A549 (cell line): ENCODE measurements at regions not wholly inside any gene's neighbourhood (a gene's known extent, or its start where the extent isn't known, plus 50 kb on each side); places are given as distances from the start of the nearest gene placed in this dataset.
A peak's percentile ranks its signal among the peaks of the same experiment; 100 is the strongest.

ENCODE experiments used
- ATAC-seq, 2 experiments: fragments of 200-7000 bp in 1 of 2; fragments of >200 bp in 1 of 2; cut with Nextera tagmentation in 1 of 2; cut with Tn5 transposase in 1 of 2; 3 replicates each; pipeline versions ENCODE4 v1.8.0 to v1.9.1; 2018 to 2020; ENCODE audit warnings: mild to moderate bottlenecking in 1 of 2, moderate library complexity in 1 of 2
- CTCF ChIA-PET: fragments of 300-600 bp; sonication (Branson Sonifier 250); formaldehyde crosslinking; extraction: SDS; loops from one replicate; lab custom pipeline; 2021; ENCODE audit warnings: antibody characterized with exemption, inconsistent platforms; lab: Yijun Ruan, JAX
- POLR2A ChIA-PET: fragments of 350-600 bp; formaldehyde crosslinking; extraction: SDS; loops from one replicate; lab custom pipeline; 2021; ENCODE audit warnings: antibody characterized with exemption, inconsistent platforms; lab: Yijun Ruan, JAX
- DNase-seq, 2 experiments: peaks; one replicate each; pipeline versions ENCODE4 v3.0.0 to v3.0.0-alpha.2; 2011 to 2016; ENCODE audit warnings: low read depth in 1 of 2, low spot score in 1 of 2
- FAIRE-seq: peaks from 2 replicates; lab custom pipeline; 2011; peaks lifted over from hg19 to GRCh38; lab: Jason Lieb, UNC
- H3K27ac ChIP-seq, 2 experiments: fragments of >200 bp; sonication (Bioruptor Twin); formaldehyde crosslinking; 3 replicates each; pipeline ENCODE4 v1.5.1; 2016 to 2017
- H3K4me1 ChIP-seq: fragments of >200 bp; sonication (Bioruptor Twin); formaldehyde crosslinking; 3 replicates; pipeline ENCODE4 v1.6.1; 2016
- H3K4me2 ChIP-seq: fragments of >200 bp; sonication (Bioruptor Twin); formaldehyde crosslinking; 3 replicates; pipeline ENCODE4 v1.6.1; 2016
- H3K4me3 ChIP-seq: fragments of >200 bp; sonication (Bioruptor Twin); formaldehyde crosslinking; 3 replicates; pipeline ENCODE4 v1.5.1; 2016
- H3K9me3 ChIP-seq: fragments of >200 bp; sonication (Bioruptor Twin); formaldehyde crosslinking; 3 replicates; pipeline ENCODE4 v1.6.1; 2016
- ATOH8 ChIP-seq: fragments of 250-450 bp; sonication (Bioruptor Pico); IDR thresholded peaks from 2 replicates; pipeline ENCODE4 v1.5.0; 2020; ENCODE audit warnings: low read depth, mild to moderate bottlenecking, moderate library complexity
- CBX8 ChIP-seq: fragments of 200-600 bp; sonication (generic); IDR thresholded peaks from 2 replicates; pipeline ENCODE4 v1.6.1; 2016
- CEBPB ChIP-seq, 2 experiments: fragments of >200 bp in 1 of 2; sonication (Bioruptor Twin) in 1 of 2; formaldehyde crosslinking in 1 of 2; IDR thresholded peaks; 2 replicates each; pipeline ENCODE4 v1.6.1; 2012 to 2016
- CHD2 ChIP-seq: fragments of 150-350 bp; IDR thresholded peaks from 2 replicates; pipeline ENCODE4 v1.6.1; 2014; ENCODE audit warnings: low read length; ENCODE audit not compliant: partially characterized antibody
- CHD4 ChIP-seq: fragments of 200-600 bp; sonication (generic); IDR thresholded peaks from 2 replicates; pipeline ENCODE4 v1.6.1; 2016; ENCODE audit warnings: antibody characterized with exemption, mild to moderate bottlenecking, borderline replicate concordance
- EHF ChIP-seq: fragments of 250-450 bp; sonication (Bioruptor Pico); IDR thresholded peaks from 2 replicates; pipeline ENCODE4 v1.5.0; 2020; ENCODE audit warnings: mild to moderate bottlenecking
- ELK1 ChIP-seq: fragments of 150-350 bp; IDR thresholded peaks from 2 replicates; pipeline ENCODE4 v1.6.1; 2014; ENCODE audit warnings: low read depth, mild to moderate bottlenecking, low read length
- EP300 ChIP-seq, 2 experiments: fragments of >200 bp; sonication (Bioruptor Twin); formaldehyde crosslinking; IDR thresholded peaks; 2 replicates in 1 of 2; 3 replicates in 1 of 2; pipeline ENCODE4 v1.6.1; 2016 to 2017
- FOSB ChIP-seq: fragments of 250-450 bp; sonication (Bioruptor Pico); IDR thresholded peaks from 2 replicates; pipeline ENCODE4 v1.5.0; 2020; ENCODE audit warnings: mild to moderate bottlenecking, moderate library complexity
- FOXS1 ChIP-seq: fragments of 250-450 bp; sonication (Bioruptor Pico); IDR thresholded peaks from 2 replicates; pipeline ENCODE4 v1.5.0; 2020; ENCODE audit warnings: mild to moderate bottlenecking, moderate library complexity
- GATA3 ChIP-seq: IDR thresholded peaks from 2 replicates; pipeline ENCODE4 v1.6.1; 2012; ENCODE audit warnings: borderline replicate concordance
- HDAC2 ChIP-seq: fragments of 200-600 bp; sonication (generic); IDR thresholded peaks from 2 replicates; pipeline ENCODE4 v1.6.1; 2016
- HES2 ChIP-seq: fragments of >200 bp; sonication (Bioruptor Twin); formaldehyde crosslinking; IDR thresholded peaks from 2 replicates; pipeline ENCODE4 v1.6.1; 2016
- JUNB ChIP-seq: fragments of >200 bp; sonication (Bioruptor Twin); formaldehyde crosslinking; IDR thresholded peaks from 2 replicates; pipeline ENCODE4 v1.6.1; 2016
- KDM5A ChIP-seq: fragments of 200-600 bp; sonication (generic); IDR thresholded peaks from 2 replicates; pipeline ENCODE4 v1.6.1; 2016; ENCODE audit warnings: antibody characterized with exemption, mild to moderate bottlenecking
- MAFK ChIP-seq: fragments of 450-650 bp; IDR thresholded peaks from 2 replicates; pipeline ENCODE4 v1.6.1; 2014; ENCODE audit not compliant: partially characterized antibody
- MAX ChIP-seq: IDR thresholded peaks from 2 replicates; pipeline ENCODE4 v1.6.1; 2012
- MAZ ChIP-seq: fragments of 150-350 bp; IDR thresholded peaks from 2 replicates; pipeline ENCODE4 v1.6.1; 2014; ENCODE audit warnings: antibody characterized with exemption, low read depth, low read length, borderline replicate concordance
- MYC ChIP-seq: IDR thresholded peaks from 2 replicates; pipeline ENCODE4 v1.6.1; 2012; ENCODE audit warnings: mild to moderate bottlenecking, inconsistent platforms, low read length, improper control_type of control experiment, borderline replicate concordance
- NPAS2 ChIP-seq: fragments of 250-450 bp; sonication (Bioruptor Pico); IDR thresholded peaks from 2 replicates; pipeline ENCODE4 v1.8.0; 2022; ENCODE audit warnings: mild to moderate bottlenecking, moderate library complexity, borderline replicate concordance
- PBX3 ChIP-seq: IDR thresholded peaks from 2 replicates; pipeline ENCODE4 v1.6.1; 2012
- PHF8 ChIP-seq: fragments of 200-600 bp; sonication (generic); IDR thresholded peaks from 2 replicates; pipeline ENCODE4 v1.6.1; 2016; ENCODE audit warnings: low read depth, mild to moderate bottlenecking, antibody characterized with exemption, moderate library complexity, borderline replicate concordance
- POLR2AphosphoS2 ChIP-seq: conservative IDR thresholded peaks from 2 replicates; pipeline ENCODE4 v1.6.1; 2012; ENCODE audit warnings: low read length, improper control_type of control experiment, inconsistent platforms
- RAD21 ChIP-seq, 2 experiments: fragments of >200 bp in 1 of 2; sonication (Bioruptor Twin) in 1 of 2; formaldehyde crosslinking in 1 of 2; IDR thresholded peaks in 1 of 2; conservative IDR thresholded peaks in 1 of 2; 2 replicates in 1 of 2; 3 replicates in 1 of 2; pipeline ENCODE4 v1.6.1; 2012 to 2018; ENCODE audit warnings: inconsistent platforms in 1 of 2
- RARB ChIP-seq: fragments of 250-450 bp; sonication (Bioruptor Pico); IDR thresholded peaks from 2 replicates; pipeline ENCODE4 v1.8.0; 2021; ENCODE audit warnings: mild to moderate bottlenecking, moderate library complexity
- RCOR1 ChIP-seq: fragments of 150-350 bp; IDR thresholded peaks from 2 replicates; pipeline ENCODE4 v1.6.1; 2014; ENCODE audit warnings: antibody characterized with exemption, low read length, low read depth
- RFX5 ChIP-seq: fragments of 450-650 bp; IDR thresholded peaks from 2 replicates; pipeline ENCODE4 v1.7.1; 2014; ENCODE audit warnings: antibody characterized with exemption, mild to moderate bottlenecking, moderate library complexity
- RNF2 ChIP-seq: fragments of 200-600 bp; sonication (generic); IDR thresholded peaks from 2 replicates; pipeline ENCODE4 v1.6.1; 2016; ENCODE audit warnings: low read depth, mild to moderate bottlenecking, antibody characterized with exemption, moderate library complexity, borderline replicate concordance
- SREBF2 ChIP-seq: fragments of 450-650 bp; IDR thresholded peaks from 2 replicates; pipeline ENCODE4 v1.6.1; 2014; ENCODE audit warnings: mild to moderate bottlenecking, moderate library complexity
- TFCP2L1 ChIP-seq: fragments of 250-450 bp; sonication (Bioruptor Pico); IDR thresholded peaks from 2 replicates; pipeline ENCODE4 v1.5.0; 2021; ENCODE audit warnings: mild to moderate bottlenecking
- TP53 ChIP-seq: fragments of 250-450 bp; sonication (Bioruptor Pico); IDR thresholded peaks from 2 replicates; pipeline ENCODE4 v1.5.0; 2021; ENCODE audit warnings: mild to moderate bottlenecking, moderate library complexity
- USF2 ChIP-seq: fragments of 450-650 bp; IDR thresholded peaks from 2 replicates; pipeline ENCODE4 v1.6.1; 2014; ENCODE audit warnings: antibody characterized with exemption
- ZNF302 ChIP-seq: fragments of 250-450 bp; sonication (Bioruptor Pico); IDR thresholded peaks from 2 replicates; pipeline ENCODE4 v1.9.0; 2021; ENCODE audit warnings: inconsistent platforms, mild to moderate bottlenecking, moderate library complexity
- WGBS: methylation state at CpG from one replicate; pipeline ENCODE4 v1.1.6; 2017; ENCODE audit errors: missing lambda C conversion rate; 5-methylcytosine and 5-hydroxymethylcytosine counted together

GRCh38 chr5:98997000-98997399 is 68.2 kb upstream of the CHD1 start:
- no peak overlapping the region for H3K27ac ChIP-seq
- H3K9me3 ChIP-seq = no peaks in the 10 kb centered on the region
- DNase-seq (peak in 1 of 2 experiments; percentile 6), ATAC-seq (no peak), FAIRE-seq (no peak)
- POLR2A ChIA-PET = no interaction called here
- H3K4me2 ChIP-seq = no peak overlapping the region
- CTCF ChIA-PET = no interaction called here
- no peak overlapping the region for H3K4me3 ChIP-seq
- WGBS = 69% methylated on average over 5 of the region's 5 CpGs
- TF ChIP-seq ZNF302 (CRISPR knock-in tag) (no peak), POLR2AphosphoS2 (no peak), MAFK (no peak), MAZ (no peak), GATA3 (no peak), EHF (CRISPR knock-in tag) (no peak), JUNB (no peak), TP53 (CRISPR knock-in tag) (no peak), PHF8 (no peak), MAX (no peak), RNF2 (no peak), USF2 (no peak), CHD4 (no peak), CEBPB (IDR thresholded peaks at IDR 0.05) (no peak), ATOH8 (CRISPR knock-in tag) (no peak), RFX5 (no peak), RARB (CRISPR knock-in tag) (no peak), CHD2 (no peak), CBX8 (no peak), KDM5A (no peak)
- no peaks in the 10 kb centered on the region for H3K4me1 ChIP-seq

GRCh38 chr5:98994611-98995010 is 65.8 kb upstream of the CHD1 start:
- no peak for TF ChIP-seq FOXS1 (CRISPR knock-in tag)
- TF ChIP-seq RNF2 = no peak
- TF ChIP-seq ZNF302 (CRISPR knock-in tag) = no peak
- no peak for TF ChIP-seq HES2
- no peak for TF ChIP-seq NPAS2 (CRISPR knock-in tag)
- no peak for TF ChIP-seq HDAC2
- no peak for TF ChIP-seq EP300 (IDR thresholded peaks at IDR 0.05)
- no peak for TF ChIP-seq TFCP2L1
- no peak for TF ChIP-seq JUNB
- TF ChIP-seq SREBF2 = no peak
- no peak for TF ChIP-seq RCOR1
- TF ChIP-seq FOSB (CRISPR knock-in tag) = no peak
- TF ChIP-seq PBX3 = no peak
- TF ChIP-seq MYC = no peak
- no peak for TF ChIP-seq ELK1
- TF ChIP-seq GATA3 = no peak
- no peak for TF ChIP-seq CBX8
- TF ChIP-seq RAD21 (conservative IDR thresholded peaks at IDR 0.05 in 1 of 2, IDR thresholded peaks at IDR 0.05 in 1 of 2) = no peak
- TF ChIP-seq POLR2AphosphoS2 = no peak
- no peak for FAIRE-seq
- no peak for DNase-seq
- Histone ChIP-seq H3K27ac (no peak overlapping the region), H3K4me3 (no peak overlapping the region), H3K4me2 (no peak overlapping the region), H3K9me3 (no peaks in the 10 kb centered on the region), H3K4me1 (no peaks in the 10 kb centered on the region)
- ChIA-PET POLR2A (no interaction called here), CTCF (no interaction called here)
- no peak for ATAC-seq
- WGBS = 47% methylated on average over 4 of the region's 4 CpGs
